Kidney (tissue), 13 donors: ENCODE measurements at regions not wholly inside any gene's neighbourhood (a gene's known extent, or its start where the extent isn't known, plus 50 kb on each side); places are given as distances from the start of the nearest gene placed in this dataset.

Experiments used
- DNase-seq, 5 donors: peaks; one replicate each; pipeline ENCODE4 v3.0.0-alpha.2; 2013 to 2020
- FAIRE-seq: peaks from 2 replicates; lab custom pipeline; 2012; peaks lifted over from hg19 to GRCh38; lab: Jason Lieb, UNC
- H3K27ac ChIP-seq, 2 donors: one replicate each; pipeline ENCODE4 v1.7.0; 2013; ENCODE audit warnings: low read depth in 2 of 2, low read length in 2 of 2, inconsistent platforms in 1 of 2
- H3K27me3 ChIP-seq: one replicate; pipeline ENCODE4 v1.7.1; 2013; ENCODE audit warnings: low read length, inconsistent platforms; ENCODE audit not compliant: control insufficient read depth, insufficient read depth
- H3K36me3 ChIP-seq, 3 donors: one replicate each; pipeline versions ENCODE4 v1.7.0 to v1.7.1; 2013; ENCODE audit warnings: low read length in 3 of 3, control low read depth in 1 of 3, inconsistent platforms in 1 of 3; ENCODE audit not compliant: insufficient read depth in 3 of 3, control insufficient read depth in 2 of 3
- H3K4me1 ChIP-seq, 3 donors: one replicate each; pipeline versions ENCODE4 v1.7.0 to v1.7.1; 2013; ENCODE audit warnings: low read length in 3 of 3, inconsistent platforms in 1 of 3, low read depth in 1 of 3; ENCODE audit not compliant: control insufficient read depth in 2 of 3, insufficient read depth in 2 of 3
- H3K4me3 ChIP-seq, 3 donors: one replicate each; pipeline versions ENCODE4 v1.7.0 to v1.8.1; 2013; ENCODE audit warnings: low read length in 3 of 3, control low read depth in 1 of 3, inconsistent platforms in 1 of 3
- H3K9ac ChIP-seq, 3 donors: one replicate each; pipeline versions ENCODE4 v1.7.0 to v1.7.1; 2013; ENCODE audit warnings: low read length in 3 of 3, control low read depth in 1 of 3, inconsistent platforms in 1 of 3
- H3K9me3 ChIP-seq, 3 donors: one replicate each; pipeline versions ENCODE4 v1.7.0 to v1.7.1; 2013; ENCODE audit warnings: low read length in 3 of 3, control low read depth in 1 of 3, inconsistent platforms in 1 of 3; ENCODE audit not compliant: control insufficient read depth in 2 of 3, insufficient read depth in 1 of 3
- intact Hi-C: fragments of 100-400 bp; cut with DNase I; formaldehyde crosslinking; loops from one replicate; pipeline ENCODE4 v1.11.1; 2022
- TF ChIP-seq, protein P1 (sequence below): IDR thresholded peaks from 3 replicates; pipeline ENCODE4 v1.5.1; 2012; ENCODE audit warnings: mild to moderate bottlenecking, moderate library complexity, borderline replicate concordance; ENCODE audit not compliant: insufficient read depth; ENCODE audit errors: extremely low read depth
- donor health status: control.
- donor health status: control.
- donor health status: control.
- donor health status: control.
- donor health status: control.
- donor health status: DM: yes; HTN: yes; CAD: no.
- donor health status: Normal renal cell carcinoma (clear cell type).

DNA sequence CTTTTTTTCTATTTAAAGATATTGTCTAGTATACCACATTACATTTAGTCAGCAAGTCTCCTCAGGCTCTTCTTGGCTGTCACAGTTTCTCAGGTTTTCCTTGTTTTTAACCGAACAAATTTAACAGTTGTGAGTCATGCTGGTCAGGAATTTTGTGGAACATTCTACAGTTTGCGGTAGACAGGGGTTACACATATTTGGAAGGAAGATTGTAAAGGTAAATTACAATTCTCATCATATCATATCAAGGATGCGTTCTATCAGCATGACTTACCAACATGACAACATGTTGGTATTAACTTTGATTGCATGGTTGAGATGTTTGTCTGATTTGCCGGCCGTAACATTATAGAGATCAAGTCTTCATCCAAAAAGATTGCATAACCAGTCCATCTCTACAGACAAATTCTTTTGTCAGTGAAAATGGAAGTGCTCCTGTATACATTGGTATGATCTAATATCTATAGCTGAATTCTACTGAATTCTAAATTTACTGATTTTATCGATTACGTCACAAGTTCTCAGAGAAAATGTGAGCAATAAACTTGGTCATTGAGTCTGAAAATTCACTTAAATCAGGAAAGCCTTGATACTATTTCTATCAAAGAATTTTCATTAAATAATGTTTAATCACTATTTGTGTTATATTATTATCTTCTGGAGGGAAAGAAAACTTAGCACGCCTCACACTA, 664.4 kb upstream of the SLC8A1 start:
- H3K9ac ChIP-seq = no peak overlapping the region
- no peak for FAIRE-seq
- H3K4me1 ChIP-seq = no peaks in the 10 kb centered on the region
- H3K27ac ChIP-seq = no peak overlapping the region
- no peaks in the 10 kb centered on the region for H3K27me3 ChIP-seq
- no peaks in the 10 kb centered on the region for H3K36me3 ChIP-seq
- intact Hi-C loops = no loop called here
- H3K4me3 ChIP-seq = no peak overlapping the region
- TF ChIP-seq, protein P1, sequence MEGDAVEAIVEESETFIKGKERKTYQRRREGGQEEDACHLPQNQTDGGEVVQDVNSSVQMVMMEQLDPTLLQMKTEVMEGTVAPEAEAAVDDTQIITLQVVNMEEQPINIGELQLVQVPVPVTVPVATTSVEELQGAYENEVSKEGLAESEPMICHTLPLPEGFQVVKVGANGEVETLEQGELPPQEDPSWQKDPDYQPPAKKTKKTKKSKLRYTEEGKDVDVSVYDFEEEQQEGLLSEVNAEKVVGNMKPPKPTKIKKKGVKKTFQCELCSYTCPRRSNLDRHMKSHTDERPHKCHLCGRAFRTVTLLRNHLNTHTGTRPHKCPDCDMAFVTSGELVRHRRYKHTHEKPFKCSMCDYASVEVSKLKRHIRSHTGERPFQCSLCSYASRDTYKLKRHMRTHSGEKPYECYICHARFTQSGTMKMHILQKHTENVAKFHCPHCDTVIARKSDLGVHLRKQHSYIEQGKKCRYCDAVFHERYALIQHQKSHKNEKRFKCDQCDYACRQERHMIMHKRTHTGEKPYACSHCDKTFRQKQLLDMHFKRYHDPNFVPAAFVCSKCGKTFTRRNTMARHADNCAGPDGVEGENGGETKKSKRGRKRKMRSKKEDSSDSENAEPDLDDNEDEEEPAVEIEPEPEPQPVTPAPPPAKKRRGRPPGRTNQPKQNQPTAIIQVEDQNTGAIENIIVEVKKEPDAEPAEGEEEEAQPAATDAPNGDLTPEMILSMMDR = no peak
- no peak for DNase-seq
- H3K9me3 ChIP-seq = no peaks in the 10 kb centered on the region

DNA sequence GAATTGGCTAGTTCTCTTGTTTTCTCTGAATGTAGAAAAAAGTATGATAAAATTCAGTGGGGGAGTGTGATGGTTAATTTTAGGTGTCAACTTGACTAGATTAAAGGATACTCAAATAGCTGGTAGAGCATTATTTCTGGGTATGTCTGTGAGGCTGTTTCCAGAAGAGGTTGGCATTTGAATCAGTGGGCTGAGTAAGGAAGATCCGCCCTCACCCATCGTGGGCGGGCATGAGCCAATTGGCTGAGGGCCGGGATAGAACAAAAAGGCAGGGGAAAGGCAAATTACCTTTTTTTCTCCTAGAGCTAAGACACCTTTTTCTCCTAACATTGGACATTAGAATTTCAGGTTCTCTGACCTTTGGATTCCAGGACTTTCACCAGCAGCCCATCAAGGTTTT, 667.6 kb upstream of the SLC8A1 start:
- no peak overlapping the region for H3K4me3 ChIP-seq
- FAIRE-seq (no peak), DNase-seq (no peak)
- H3K27ac ChIP-seq = no peak overlapping the region
- intact Hi-C loops = no loop called here
- no peaks in the 10 kb centered on the region for H3K4me1 ChIP-seq
- H3K36me3 ChIP-seq = no peaks in the 10 kb centered on the region
- H3K27me3 ChIP-seq = no peaks in the 10 kb centered on the region
- TF ChIP-seq, protein P1 = no peak
- H3K9me3 ChIP-seq = no peaks in the 10 kb centered on the region
- no peak overlapping the region for H3K9ac ChIP-seq

DNA sequence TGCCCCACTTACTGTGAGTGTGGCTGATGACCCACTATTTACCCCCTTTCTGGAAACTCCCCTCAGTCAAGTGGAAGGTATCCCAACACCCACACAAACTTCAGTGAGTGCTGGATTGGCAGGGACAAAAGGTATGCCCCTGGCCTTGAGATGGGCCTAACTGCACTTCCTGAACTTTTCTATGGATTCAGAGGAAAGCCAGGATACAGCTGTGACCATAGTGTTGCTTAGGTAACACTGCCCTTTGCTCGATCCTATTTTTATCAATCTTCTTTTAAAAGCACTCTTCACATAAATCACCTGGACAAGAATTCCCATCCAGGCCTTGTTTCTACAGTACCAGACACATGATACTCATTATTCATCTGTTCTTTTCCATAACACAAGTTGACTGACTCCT, 671.5 kb upstream of the SLC8A1 start:
- Histone ChIP-seq H3K4me1 (no peaks in the 10 kb centered on the region), H3K36me3 (no peaks in the 10 kb centered on the region), H3K9ac (no peak overlapping the region), H3K4me3 (no peak overlapping the region), H3K27ac (no peak overlapping the region), H3K27me3 (no peaks in the 10 kb centered on the region), H3K9me3 (no peaks in the 10 kb centered on the region)
- FAIRE-seq = no peak
- intact Hi-C loops = no loop called here
- no peak for DNase-seq
- TF ChIP-seq, protein P1 = no peak

GRCh38 chr2:41127351-41127750, 675.5 kb upstream of the SLC8A1 start:
- intact Hi-C loops = no loop called here
- DNase-seq = no peak
- FAIRE-seq = no peak

More at GRCh38 chr2:41127351-41127750, 675.5 kb upstream of the SLC8A1 start:
- Histone ChIP-seq H3K27me3 (no peaks in the 10 kb centered on the region), H3K27ac (no peak overlapping the region), H3K9ac (no peak overlapping the region), H3K36me3 (no peaks in the 10 kb centered on the region), H3K4me1 (no peaks in the 10 kb centered on the region), H3K4me3 (no peak overlapping the region), H3K9me3 (no peaks in the 10 kb centered on the region)
- TF ChIP-seq, protein P1 = no peak
